GM12892 (cell line): ENCODE measurements at regions not wholly inside any gene's neighbourhood (a gene's known extent, or its start where the extent isn't known, plus 50 kb on each side); places are given as distances from the start of the nearest gene placed in this dataset.

Experiments
- POLR2A ChIP-seq: IDR thresholded peaks from 2 replicates; pipeline ENCODE4 v1.6.1; 2011; ENCODE audit warnings: low read depth, low read length, control low read depth
- POLR2AphosphoS5 ChIP-seq: IDR thresholded peaks from 2 replicates; pipeline ENCODE4 v1.6.1; 2011; ENCODE audit warnings: low read depth, low read length, control low read depth
- TAF1 ChIP-seq: IDR thresholded peaks from 2 replicates; pipeline ENCODE4 v1.6.1; 2011; ENCODE audit warnings: low read depth, mild to moderate bottlenecking, control low read depth, low read length, borderline replicate concordance

GRCh38 chrX:10031746-10032145 lies 64.6 kb downstream of the CLDN34 start:
- TF ChIP-seq POLR2A (no peak), POLR2AphosphoS5 (no peak), TAF1 (no peak)
